HL-60/S4 (cell line): ENCODE measurements at regions not wholly inside any gene's neighbourhood (a gene's known extent, or its start where the extent isn't known, plus 50 kb on each side); places are given as distances from the start of the nearest gene placed in this dataset.

Source experiments
- in situ Hi-C: fragments of 300-500 bp; cut with MboI; formaldehyde crosslinking; loops from 2 replicates; pipeline ENCODE4 v1.14.3; 2022; ENCODE audit warnings: low sequenced_read_pairs

- in situ Hi-C loops, result no loop called here
Observed at GRCh38 chr7:25887795-25888559, 264.0 kb upstream of the NFE2L3 start.

- in situ Hi-C loops, result loop anchor here (10.0 kb wide), 2 partner anchors 475 to 775 kb away; no protein-coding TSS in a partner anchor
Observed at GRCh38 chr7:25889765-25890164, 262.2 kb upstream of the NFE2L3 start.

- in situ Hi-C loops, result loop anchor here (10.0 kb wide), 2 partner anchors 473 to 773 kb away; no protein-coding TSS in a partner anchor
Observed at GRCh38 chr7:25891591-25891990, 260.4 kb upstream of the NFE2L3 start.

GRCh38 chr7:25893436-25893835, 258.6 kb upstream of the NFE2L3 start:
- in situ Hi-C loops, result loop anchor here (10.0 kb wide), 2 partner anchors 471 to 771 kb away; no protein-coding TSS in a partner anchor

- in situ Hi-C loops, result loop anchor here (10.0 kb wide), 2 partner anchors 471 to 771 kb away; no protein-coding TSS in a partner anchor
Observed at GRCh38 chr7:25894002-25894901, 257.7 kb upstream of the NFE2L3 start.

GRCh38 chr7:25894902-25895791, 256.9 kb upstream of the NFE2L3 start:
- in situ Hi-C loops, result loop anchor here (10.0 kb wide), 2 partner anchors 470 to 770 kb away; no protein-coding TSS in a partner anchor

GRCh38 chr7:25895792-25896171, 256.2 kb upstream of the NFE2L3 start:
- in situ Hi-C loops, result loop anchor here (10.0 kb wide), 2 partner anchors 469 to 769 kb away; no protein-coding TSS in a partner anchor

- in situ Hi-C loops, result loop anchor here (10.0 kb wide), 2 partner anchors 467 to 767 kb away; no protein-coding TSS in a partner anchor
Observed at GRCh38 chr7:25897261-25897782, 254.7 kb upstream of the NFE2L3 start.

- in situ Hi-C loops, result loop anchor here (25.0 kb wide), 1 partner anchor 612 kb away; no protein-coding TSS in a partner anchor
Observed at GRCh38 chr7:25900245-25900644, 251.8 kb upstream of the NFE2L3 start.

- in situ Hi-C loops, result loop anchor here (25.0 kb wide), 1 partner anchor 611 kb away; no protein-coding TSS in a partner anchor
Observed at GRCh38 chr7:25900877-25901276, 251.1 kb upstream of the NFE2L3 start.

- in situ Hi-C loops, result loop anchor here (25.0 kb wide), 1 partner anchor 611 kb away; no protein-coding TSS in a partner anchor
Observed at GRCh38 chr7:25901658-25902057, 250.3 kb upstream of the NFE2L3 start.

- in situ Hi-C loops, result loop anchor here (25.0 kb wide), 1 partner anchor 606 kb away; no protein-coding TSS in a partner anchor
Observed at GRCh38 chr7:25906003-25906402, 246.0 kb upstream of the NFE2L3 start.

- in situ Hi-C loops, result loop anchor here (25.0 kb wide), 1 partner anchor 606 kb away; no protein-coding TSS in a partner anchor
Observed at GRCh38 chr7:25906760-25907159, 245.2 kb upstream of the NFE2L3 start.

GRCh38 chr7:25907214-25907613, 244.8 kb upstream of the NFE2L3 start:
- in situ Hi-C loops, result loop anchor here (25.0 kb wide), 1 partner anchor 605 kb away; no protein-coding TSS in a partner anchor

- in situ Hi-C loops, result loop anchor here (25.0 kb wide), 1 partner anchor 605 kb away; no protein-coding TSS in a partner anchor
Observed at GRCh38 chr7:25907731-25908130, 244.3 kb upstream of the NFE2L3 start.

GRCh38 chr7:25908154-25908949, 243.6 kb upstream of the NFE2L3 start:
- in situ Hi-C loops, result loop anchor here (25.0 kb wide), 1 partner anchor 604 kb away; no protein-coding TSS in a partner anchor

GRCh38 chr7:25911738-25912607, 240.0 kb upstream of the NFE2L3 start:
- in situ Hi-C loops, result loop anchor here (25.0 kb wide), 1 partner anchor 600 kb away; no protein-coding TSS in a partner anchor
